OCI-LY3 (cell line): ENCODE measurements at regions not wholly inside any gene's neighbourhood (a gene's known extent, or its start where the extent isn't known, plus 50 kb on each side); places are given as distances from the start of the nearest gene placed in this dataset.

Experiments
- H2AFZ ChIP-seq: fragments of 200-600, 300-600 bp; shearing (Covaris generic); 2 replicates; pipeline ENCODE4 v1.6.0; 2014; ENCODE audit warnings: antibody characterized with exemption, low read depth, low read length
- H3K27ac ChIP-seq: fragments of 200-600, 300-600 bp; sonication (generic); 2 replicates; pipeline ENCODE4 v1.5.1; 2014; ENCODE audit warnings: mild to moderate bottlenecking, low read length, moderate library complexity, mixed read lengths
- H3K27me3 ChIP-seq: fragments of 200-600, 300-600 bp; sonication (generic); 2 replicates; pipeline ENCODE4 v1.6.1; 2014; ENCODE audit warnings: low read depth, low read length, mixed read lengths
- H3K36me3 ChIP-seq: fragments of 200-600, 300-600 bp; sonication (generic); replicated peaks from 2 replicates; pipeline ENCODE3; 2014; ENCODE audit warnings: low read depth, low read length, mixed read lengths
- H3K4me1 ChIP-seq: fragments of 300-600, 200-600 bp; sonication (generic); 2 replicates; pipeline ENCODE4 v1.6.1; 2014; ENCODE audit warnings: low read length, mixed read lengths
- H3K4me2 ChIP-seq: fragments of 200-600, 300-600 bp; sonication (generic); 2 replicates; pipeline ENCODE4 v1.6.1; 2014; ENCODE audit warnings: low read length, mixed read lengths
- H3K4me3 ChIP-seq: fragments of 300-600, 200-600 bp; sonication (generic); 2 replicates; pipeline ENCODE4 v1.5.1; 2014; ENCODE audit warnings: antibody characterized with exemption, mild to moderate bottlenecking, low read length, moderate library complexity
- H3K79me2 ChIP-seq: fragments of 300-600, 200-600 bp; shearing (Covaris generic); 2 replicates; pipeline ENCODE4 v1.6.1; 2014; ENCODE audit warnings: mild to moderate bottlenecking, low read length, mixed read lengths
- H3K9ac ChIP-seq: fragments of 300-600, 200-600 bp; shearing (Covaris generic); 2 replicates; pipeline ENCODE4 v1.6.0; 2014; ENCODE audit warnings: mild to moderate bottlenecking, low read length, moderate library complexity
- H3K9me3 ChIP-seq: fragments of 200-600, 300-600 bp; shearing (Covaris generic); 2 replicates; pipeline ENCODE4 v1.6.1; 2014; ENCODE audit warnings: low read length, mixed read lengths; ENCODE audit not compliant: insufficient read depth
- H4K20me1 ChIP-seq: fragments of 200-600, 300-600 bp; sonication (generic); 2 replicates; pipeline ENCODE4 v1.6.1; 2016; ENCODE audit warnings: low read length, mixed read lengths; ENCODE audit not compliant: insufficient read depth
- EZH2phosphoT487 ChIP-seq: fragments of 200-600 bp; shearing (Covaris generic); IDR thresholded peaks from 2 replicates; pipeline ENCODE4 v1.6.1; 2018; ENCODE audit warnings: antibody characterized with exemption, mixed run types, low read depth
- TF ChIP-seq, protein P1 (sequence below): fragments of 200-600, 300-600 bp; sonication (generic); IDR thresholded peaks from 2 replicates; pipeline ENCODE4 v1.5.1; 2014; ENCODE audit warnings: antibody characterized with exemption, low read length, low read depth

DNA sequence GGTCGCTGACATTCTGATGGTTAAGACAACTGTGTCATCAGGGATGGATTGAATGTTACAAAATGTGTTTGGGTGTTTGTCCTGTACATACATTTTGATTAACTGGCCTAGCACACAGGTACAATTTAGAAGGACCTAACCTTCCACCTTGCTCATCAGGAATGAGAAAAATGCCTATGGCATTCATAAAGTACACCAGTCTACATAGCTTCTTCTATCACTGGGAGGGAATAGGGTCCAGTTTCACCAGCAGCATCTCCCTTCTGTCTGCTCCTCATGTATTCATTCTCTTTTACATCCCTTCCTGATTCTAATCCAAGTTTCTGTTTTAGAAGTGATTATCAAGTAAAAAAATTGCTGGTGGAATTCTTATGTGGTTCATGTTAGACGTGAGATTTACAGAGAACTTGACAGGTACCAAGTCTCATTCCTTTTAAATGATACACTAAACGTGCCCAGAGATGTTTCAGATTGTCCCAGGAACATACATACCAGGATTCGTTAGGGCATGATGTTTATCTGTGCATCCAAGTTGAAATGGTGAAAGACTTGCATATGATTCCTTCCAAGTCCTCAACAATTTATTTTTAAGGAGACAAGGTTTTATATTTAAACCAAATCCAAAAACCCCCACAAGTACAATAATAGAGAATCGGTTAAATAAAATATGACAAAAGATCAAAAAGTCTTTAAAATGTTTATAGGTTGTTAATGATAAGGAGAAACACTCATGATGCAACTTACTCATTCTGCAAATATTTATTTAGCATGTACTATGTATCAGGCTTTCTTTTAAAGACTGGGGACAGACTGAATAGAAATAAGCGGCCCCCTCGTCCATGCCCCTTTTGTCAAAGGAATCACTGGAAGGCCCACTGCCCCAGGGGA, 359.1 kb downstream of the ZNF674 start:
- Histone ChIP-seq H3K9me3 (no peaks in the 10 kb centered on the region), H3K36me3 (no peaks in the 10 kb centered on the region), H3K27me3 (no peaks in the 10 kb centered on the region), H4K20me1 (no peaks in the 10 kb centered on the region), H3K9ac (no peak overlapping the region), H3K79me2 (no peaks in the 10 kb centered on the region), H3K4me1 (no peaks in the 10 kb centered on the region), H3K4me3 (no peak overlapping the region), H3K27ac (no peak overlapping the region), H3K4me2 (no peak overlapping the region), H2AFZ (no peak overlapping the region)
- no peak for TF ChIP-seq EZH2phosphoT487
- TF ChIP-seq, protein P1, sequence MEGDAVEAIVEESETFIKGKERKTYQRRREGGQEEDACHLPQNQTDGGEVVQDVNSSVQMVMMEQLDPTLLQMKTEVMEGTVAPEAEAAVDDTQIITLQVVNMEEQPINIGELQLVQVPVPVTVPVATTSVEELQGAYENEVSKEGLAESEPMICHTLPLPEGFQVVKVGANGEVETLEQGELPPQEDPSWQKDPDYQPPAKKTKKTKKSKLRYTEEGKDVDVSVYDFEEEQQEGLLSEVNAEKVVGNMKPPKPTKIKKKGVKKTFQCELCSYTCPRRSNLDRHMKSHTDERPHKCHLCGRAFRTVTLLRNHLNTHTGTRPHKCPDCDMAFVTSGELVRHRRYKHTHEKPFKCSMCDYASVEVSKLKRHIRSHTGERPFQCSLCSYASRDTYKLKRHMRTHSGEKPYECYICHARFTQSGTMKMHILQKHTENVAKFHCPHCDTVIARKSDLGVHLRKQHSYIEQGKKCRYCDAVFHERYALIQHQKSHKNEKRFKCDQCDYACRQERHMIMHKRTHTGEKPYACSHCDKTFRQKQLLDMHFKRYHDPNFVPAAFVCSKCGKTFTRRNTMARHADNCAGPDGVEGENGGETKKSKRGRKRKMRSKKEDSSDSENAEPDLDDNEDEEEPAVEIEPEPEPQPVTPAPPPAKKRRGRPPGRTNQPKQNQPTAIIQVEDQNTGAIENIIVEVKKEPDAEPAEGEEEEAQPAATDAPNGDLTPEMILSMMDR, result no peak

DNA sequence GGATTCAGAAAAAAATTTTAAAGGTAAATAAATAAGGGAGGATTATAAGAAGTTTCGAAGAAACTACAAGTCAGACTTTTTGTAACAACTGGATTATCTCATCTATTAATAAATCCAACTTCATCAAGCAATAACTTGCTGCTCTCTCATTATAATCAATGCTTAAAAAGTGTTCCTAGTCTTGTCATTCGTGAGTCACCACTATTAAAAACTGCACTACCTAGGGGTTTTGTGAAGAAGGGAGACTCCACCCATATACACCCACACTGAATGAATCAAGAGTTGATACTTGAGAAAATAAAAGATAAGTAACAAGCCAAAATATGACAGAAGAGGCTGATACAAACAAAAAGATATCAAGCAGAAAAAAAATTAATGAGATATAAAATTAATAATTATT, 360.5 kb downstream of the ZNF674 start:
- Histone ChIP-seq H3K9ac (no peak overlapping the region), H2AFZ (no peak overlapping the region), H4K20me1 (no peaks in the 10 kb centered on the region), H3K27ac (no peak overlapping the region), H3K4me1 (peaks cover 11% of the 10 kb centered on the region), H3K36me3 (no peaks in the 10 kb centered on the region), H3K4me2 (no peak overlapping the region), H3K4me3 (no peak overlapping the region), H3K9me3 (no peaks in the 10 kb centered on the region), H3K27me3 (no peaks in the 10 kb centered on the region), H3K79me2 (no peaks in the 10 kb centered on the region)
- TF ChIP-seq, protein P1, result no peak
- no peak for TF ChIP-seq EZH2phosphoT487

GRCh38 chrX:46180258-46180687, 364.9 kb downstream of the ZNF674 start:
- Histone ChIP-seq H2AFZ (no peak overlapping the region), H3K9me3 (no peaks in the 10 kb centered on the region), H3K36me3 (no peaks in the 10 kb centered on the region), H3K4me3 (no peak overlapping the region), H3K9ac (no peak overlapping the region), H4K20me1 (no peaks in the 10 kb centered on the region), H3K4me2 (no peak overlapping the region), H3K27ac (no peak overlapping the region), H3K79me2 (no peaks in the 10 kb centered on the region), H3K4me1 (peaks cover 11% of the 10 kb centered on the region), H3K27me3 (no peaks in the 10 kb centered on the region)
- TF ChIP-seq EZH2phosphoT487, result no peak
- TF ChIP-seq, protein P1, result no peak

GRCh38 chrX:46179748-46180147, 365.5 kb downstream of the ZNF674 start:
- Histone ChIP-seq H3K4me2 (no peak overlapping the region), H3K9me3 (no peaks in the 10 kb centered on the region), H3K79me2 (no peaks in the 10 kb centered on the region), H3K4me3 (no peak overlapping the region), H3K9ac (no peak overlapping the region), H2AFZ (no peak overlapping the region), H3K27ac (no peak overlapping the region), H3K4me1 (peaks cover 11% of the 10 kb centered on the region), H4K20me1 (no peaks in the 10 kb centered on the region), H3K36me3 (no peaks in the 10 kb centered on the region), H3K27me3 (no peaks in the 10 kb centered on the region)
- TF ChIP-seq EZH2phosphoT487, result no peak
